ENCODE measurements at regions not wholly inside any gene's neighbourhood (a gene's known extent, or its start where the extent isn't known, plus 50 kb on each side); places are given as distances from the start of the nearest gene placed in this dataset.

DNA sequence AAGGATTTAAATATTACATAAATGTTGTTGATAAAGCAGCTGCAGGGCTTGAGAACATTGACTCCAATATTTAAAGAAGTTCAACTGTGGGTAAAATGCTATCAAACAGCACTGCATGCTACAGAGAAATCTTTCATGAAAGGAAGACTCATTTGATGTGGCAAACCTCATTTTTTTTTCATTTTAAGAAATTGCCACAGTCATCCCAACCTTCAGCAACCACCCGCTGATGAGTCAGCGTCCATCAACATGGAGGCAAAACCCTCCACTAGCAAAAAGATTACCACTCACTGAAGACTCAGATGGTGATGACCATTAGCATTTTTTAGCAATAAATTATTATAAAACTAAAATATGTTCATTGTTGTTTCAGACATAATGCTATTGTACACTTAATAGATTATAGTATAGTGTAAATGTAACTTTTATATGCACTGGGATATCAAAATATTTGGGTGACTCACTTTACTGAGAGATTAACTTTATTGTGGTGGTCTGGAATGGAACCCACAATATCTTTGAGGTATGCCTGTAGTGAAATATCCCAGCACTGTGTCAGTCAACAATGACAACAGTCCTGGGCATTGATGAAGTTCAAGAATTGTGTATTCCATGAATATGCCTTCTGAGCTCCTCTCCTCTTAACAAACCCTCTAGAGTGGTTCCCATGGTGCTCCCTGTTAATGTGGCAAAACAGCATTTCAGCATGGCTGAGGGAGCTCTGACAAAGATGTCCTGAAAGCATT, 52.4 kb upstream of the SOX21 start:
- no peak overlapping the region for H3K4me3 ChIP-seq (ENCODE audit: insufficient read depth, low read depth, low read length)
- no peaks in the 10 kb centered on the region for H3K27me3 ChIP-seq (ENCODE audit: control insufficient read depth, insufficient read depth, low read length, poor library complexity, severe bottlenecking)
- no peak overlapping the region for H3K27ac ChIP-seq (ENCODE audit: insufficient read depth, low read depth, low read length, poor library complexity, severe bottlenecking)
- H3K4me1 ChIP-seq (ENCODE audit: control insufficient read depth, insufficient read depth, low read length) = no peaks in the 10 kb centered on the region
- 89 to 98% methylated on average over 2 of the region's 2 CpGs for WGBS, 2 experiments
- H3K9me3 ChIP-seq (ENCODE audit: control insufficient read depth, low read length) = no peaks in the 10 kb centered on the region
- no peaks in the 10 kb centered on the region for H3K36me3 ChIP-seq (ENCODE audit: control insufficient read depth, insufficient read depth, low read length)
